Heart right ventricle (tissue), 16 donors: ENCODE measurements at regions not wholly inside any gene's neighbourhood (a gene's known extent, or its start where the extent isn't known, plus 50 kb on each side); places are given as distances from the start of the nearest gene placed in this dataset.

Experiments
- ATAC-seq, 8 donors: fragments of 200-7000 bp; cut with Tn5 transposase; one replicate each; pipeline ENCODE4 v1.9.1; 2020; ENCODE audit warnings: mild to moderate bottlenecking in 8 of 8, moderate library complexity in 8 of 8, moderate number of reproducible peaks in 1 of 8
- DNase-seq, 2 donors: peaks; one replicate each; pipeline ENCODE4 v3.0.0-alpha.2; 2020
- H3K27ac ChIP-seq, 10 donors: fragments of 200-600 bp; sonication (generic) in 2 of 10; one replicate each; pipeline versions ENCODE4 v1.5.0 to v1.8.0; 2020 to 2022; ENCODE audit warnings: mild to moderate bottlenecking in 3 of 10
- H3K27me3 ChIP-seq, 7 donors: fragments of 200-600 bp; one replicate each; pipeline ENCODE4 v1.8.0; 2021 to 2022; ENCODE audit warnings: mild to moderate bottlenecking in 2 of 7
- H3K36me3 ChIP-seq, 9 donors: fragments of 200-600 bp; sonication (generic) in 1 of 9; one replicate each; pipeline versions ENCODE4 v1.5.0 to v1.8.0; 2020 to 2022; ENCODE audit warnings: mild to moderate bottlenecking in 2 of 9
- H3K4me1 ChIP-seq, 9 donors: fragments of 200-600 bp; sonication (generic) in 1 of 9; one replicate each; pipeline versions ENCODE4 v1.5.0 to v1.8.0; 2020 to 2022; ENCODE audit warnings: mild to moderate bottlenecking in 4 of 9
- H3K4me3 ChIP-seq, 10 donors: fragments of 200-600 bp; sonication (generic) in 2 of 10; one replicate each; pipeline versions ENCODE4 v1.5.0 to v1.8.0; 2020 to 2022; ENCODE audit warnings: mild to moderate bottlenecking in 7 of 10, moderate library complexity in 2 of 10
- H3K9me3 ChIP-seq, 11 donors: fragments of 200-600 bp in 10 of 11; sonication (generic) in 2 of 11; one replicate each; pipeline versions ENCODE4 v1.5.0 to v1.8.0; 2013 to 2022; ENCODE audit warnings: mild to moderate bottlenecking in 2 of 11, control low read depth in 1 of 11, moderate library complexity in 1 of 11
- WGBS, 2 donors: extraction: QIAGEN DNeasy Blood & Tissue Kit; methylation state at CpG; one replicate each; pipeline ENCODE4 v1.1.7; 2013; ENCODE audit warnings: inconsistent platforms in 1 of 2; 5-methylcytosine and 5-hydroxymethylcytosine counted together
- intact Hi-C, 10 donors: fragments of 100-400 bp; cut with DNase I; formaldehyde crosslinking; loops; one replicate each; pipeline versions ENCODE4 v1.11.1 to v1.14.2; 2022
- TF ChIP-seq, protein P1 (sequence below), 9 donors: fragments of 200-600 bp; sonication (generic) in 2 of 9; IDR thresholded peaks; one replicate each; pipeline versions ENCODE4 v1.5.0 to v1.8.0; 2021 to 2022; ENCODE audit warnings: antibody characterized with exemption in 9 of 9, mild to moderate bottlenecking in 5 of 9, moderate library complexity in 1 of 9
- donor health status: Arrhythmogenic right ventricular cardiomyopathy.
- donor health status: ischemic (EF 13 %, LVEDD 7.1; RV severe dilation, severe dysfunction).
- donor health status: healthy with polysubstance abuse.
- donor health status: DM: no; HTN: yes; CAD: no.
- donor health status: DM: no; HTN: no; CAD: no.
- donor health status: ischemic (EF 25% LVEDD 6.9; RV normal size, moderate dysfunction).
- donor health status: ischemic (EF 25% LVEDD 5.7; RV mildly dilated, moderate dysfunction).
- donor health status: healthy.
- donor health status: DM: yes; HTN: yes; CAD: no.
- donor health status: Ischemic cardiomyopathy.
- donor health status: ischemic (EF 35%, LVEDD 5.7; RV mildly dilated, moderate dysfunction).
- donor health status: nonischemic (EF 11% LVEDD 7.7; RV severe dilation, severe dysfunction).
- donor health status: DM: yes; HTN: yes; CAD: no.
- donor health status: PGD.
- donor health status: ischemic (EF 29% LVEDD 5.4; RV normal size, mild dysfunction).
- donor health status: nonischemic (EF 23%, LVEDD 6.1; RV moderate dilation, normal function).

GRCh38 chr2:118665784-118666529, 181.5 kb downstream of the EN1 start:
- Histone ChIP-seq H3K4me1 (peaks cover 0 to 16% (median 0%) of the 10 kb centered on the region in 9 donors), H3K9me3 (no peaks in the 10 kb centered on the region), H3K27ac (no peak overlapping the region), H3K4me3 (no peak overlapping the region), H3K27me3 (no peaks in the 10 kb centered on the region), H3K36me3 (no peaks in the 10 kb centered on the region)
- ATAC-seq (no peak), DNase-seq (no peak)
- TF ChIP-seq, protein P1, sequence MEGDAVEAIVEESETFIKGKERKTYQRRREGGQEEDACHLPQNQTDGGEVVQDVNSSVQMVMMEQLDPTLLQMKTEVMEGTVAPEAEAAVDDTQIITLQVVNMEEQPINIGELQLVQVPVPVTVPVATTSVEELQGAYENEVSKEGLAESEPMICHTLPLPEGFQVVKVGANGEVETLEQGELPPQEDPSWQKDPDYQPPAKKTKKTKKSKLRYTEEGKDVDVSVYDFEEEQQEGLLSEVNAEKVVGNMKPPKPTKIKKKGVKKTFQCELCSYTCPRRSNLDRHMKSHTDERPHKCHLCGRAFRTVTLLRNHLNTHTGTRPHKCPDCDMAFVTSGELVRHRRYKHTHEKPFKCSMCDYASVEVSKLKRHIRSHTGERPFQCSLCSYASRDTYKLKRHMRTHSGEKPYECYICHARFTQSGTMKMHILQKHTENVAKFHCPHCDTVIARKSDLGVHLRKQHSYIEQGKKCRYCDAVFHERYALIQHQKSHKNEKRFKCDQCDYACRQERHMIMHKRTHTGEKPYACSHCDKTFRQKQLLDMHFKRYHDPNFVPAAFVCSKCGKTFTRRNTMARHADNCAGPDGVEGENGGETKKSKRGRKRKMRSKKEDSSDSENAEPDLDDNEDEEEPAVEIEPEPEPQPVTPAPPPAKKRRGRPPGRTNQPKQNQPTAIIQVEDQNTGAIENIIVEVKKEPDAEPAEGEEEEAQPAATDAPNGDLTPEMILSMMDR (IDR thresholded peaks at IDR 0.05), result no peak
- 73 to 77% methylated on average over 4 of the region's 4 CpGs for WGBS, 2 donors
- intact Hi-C loops, result no loop called here

- Histone ChIP-seq H3K27ac (no peak overlapping the region), H3K4me1 (no peaks in the 10 kb centered on the region), H3K36me3 (no peaks in the 10 kb centered on the region), H3K27me3 (peaks cover 0 to 5% (median 0%) of the 10 kb centered on the region in 7 donors), H3K9me3 (peaks cover 0 to 9% (median 0%) of the 10 kb centered on the region in 11 donors), H3K4me3 (no peak overlapping the region)
- intact Hi-C loops, result no loop called here
- 83 to 97% methylated on average over 2 of the region's 2 CpGs for WGBS, 2 donors
- ATAC-seq (no peak), DNase-seq (no peak)
- TF ChIP-seq, protein P1 (IDR thresholded peaks at IDR 0.05), result no peak
These were observed 186.3 kb downstream of the EN1 start for GRCh38 chr2:118661179-118661578.

GRCh38 chr2:118658596-118659198, 188.8 kb downstream of the EN1 start:
- no peak for ATAC-seq
- TF ChIP-seq, protein P1 (IDR thresholded peaks at IDR 0.05), result no peak

DNA sequence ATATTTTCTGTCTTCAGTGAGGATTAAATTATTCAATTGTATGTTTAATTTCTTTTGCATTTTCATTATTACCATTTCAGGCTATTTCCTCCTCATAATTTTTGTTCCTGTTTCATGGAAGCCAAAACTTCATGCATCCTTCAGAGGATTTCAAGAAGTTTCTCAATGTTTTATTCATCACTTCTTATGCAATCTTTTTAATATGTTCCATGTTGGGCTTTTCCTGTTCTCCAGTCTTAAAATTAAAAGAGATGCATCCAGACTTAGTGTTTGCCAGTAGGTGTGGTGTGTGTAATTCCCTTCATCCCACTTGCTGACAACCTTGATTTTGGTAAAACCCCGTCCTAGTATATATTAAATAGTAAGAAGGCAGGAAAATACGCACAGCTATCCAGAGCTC, 190.0 kb downstream of the EN1 start:
- peaks cover 0 to 5% (median 0%) of the 10 kb centered on the region in 7 donors for H3K27me3 ChIP-seq
- no peaks in the 10 kb centered on the region for H3K36me3 ChIP-seq
- H3K4me1 ChIP-seq, result no peaks in the 10 kb centered on the region
- TF ChIP-seq, protein P1 (IDR thresholded peaks at IDR 0.05), result no peak
- 77 to 83% methylated on average over 2 of the region's 2 CpGs for WGBS, 2 donors
- no peak overlapping the region for H3K4me3 ChIP-seq
- ATAC-seq (no peak), DNase-seq (no peak)
- peaks cover 0 to 14% (median 0%) of the 10 kb centered on the region in 11 donors for H3K9me3 ChIP-seq
- intact Hi-C loops, result no loop called here
- H3K27ac ChIP-seq, result no peak overlapping the region

More at GRCh38 chr2:118658596-118659198, 188.8 kb downstream of the EN1 start:
- no peak for DNase-seq
- intact Hi-C loops, result no loop called here
- peaks cover 0 to 9% (median 0%) of the 10 kb centered on the region in 11 donors for H3K9me3 ChIP-seq
- H3K27me3 ChIP-seq, result peaks cover 0 to 5% (median 0%) of the 10 kb centered on the region in 7 donors
- no peaks in the 10 kb centered on the region for H3K36me3 ChIP-seq
- no peak overlapping the region for H3K4me3 ChIP-seq
- WGBS, 2 donors, result 80 to 84% methylated on average over 3 of the region's 3 CpGs
- H3K27ac ChIP-seq, result no peak overlapping the region
- no peaks in the 10 kb centered on the region for H3K4me1 ChIP-seq
